ENCODE measurements at regions not wholly inside any gene's neighbourhood (a gene's known extent, or its start where the extent isn't known, plus 50 kb on each side); places are given as distances from the start of the nearest gene placed in this dataset.

DNA sequence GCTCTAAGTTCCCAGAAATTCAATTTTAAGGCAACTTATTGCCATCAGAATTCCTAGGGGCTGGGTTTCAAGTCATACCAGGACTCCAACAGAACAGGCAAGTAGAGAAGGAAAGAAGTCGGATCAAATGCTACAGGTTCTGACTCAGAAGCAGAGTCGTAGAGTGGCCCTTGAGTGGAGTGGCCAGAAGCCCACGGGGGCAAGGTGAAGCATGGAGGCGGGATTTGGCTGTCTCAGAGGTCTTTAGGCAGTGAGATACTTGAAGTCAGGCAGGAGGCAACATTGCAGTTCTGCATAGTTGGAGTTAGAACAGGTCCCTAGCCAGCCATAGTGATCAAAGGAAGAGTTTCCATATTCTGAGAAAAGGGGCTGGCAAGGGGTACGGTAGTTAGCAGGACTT lies 111.6 kb downstream of the NHLRC3 start:
- no peak for DNase-seq (ENCODE audit: low read depth)
- H3K4me3 ChIP-seq (ENCODE audit: low read depth, low read length) = no peak overlapping the region
- TF ChIP-seq, protein P1, sequence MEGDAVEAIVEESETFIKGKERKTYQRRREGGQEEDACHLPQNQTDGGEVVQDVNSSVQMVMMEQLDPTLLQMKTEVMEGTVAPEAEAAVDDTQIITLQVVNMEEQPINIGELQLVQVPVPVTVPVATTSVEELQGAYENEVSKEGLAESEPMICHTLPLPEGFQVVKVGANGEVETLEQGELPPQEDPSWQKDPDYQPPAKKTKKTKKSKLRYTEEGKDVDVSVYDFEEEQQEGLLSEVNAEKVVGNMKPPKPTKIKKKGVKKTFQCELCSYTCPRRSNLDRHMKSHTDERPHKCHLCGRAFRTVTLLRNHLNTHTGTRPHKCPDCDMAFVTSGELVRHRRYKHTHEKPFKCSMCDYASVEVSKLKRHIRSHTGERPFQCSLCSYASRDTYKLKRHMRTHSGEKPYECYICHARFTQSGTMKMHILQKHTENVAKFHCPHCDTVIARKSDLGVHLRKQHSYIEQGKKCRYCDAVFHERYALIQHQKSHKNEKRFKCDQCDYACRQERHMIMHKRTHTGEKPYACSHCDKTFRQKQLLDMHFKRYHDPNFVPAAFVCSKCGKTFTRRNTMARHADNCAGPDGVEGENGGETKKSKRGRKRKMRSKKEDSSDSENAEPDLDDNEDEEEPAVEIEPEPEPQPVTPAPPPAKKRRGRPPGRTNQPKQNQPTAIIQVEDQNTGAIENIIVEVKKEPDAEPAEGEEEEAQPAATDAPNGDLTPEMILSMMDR (IDR thresholded peaks at IDR 0.05; ENCODE audit: insufficient read depth, low read length) = no peak

- TF ChIP-seq, protein P1 (IDR thresholded peaks at IDR 0.05; ENCODE audit: insufficient read depth, low read length) = no peak
- DNase-seq (ENCODE audit: low read depth) = no peak
- no peak overlapping the region for H3K4me3 ChIP-seq (ENCODE audit: low read depth, low read length)
These were observed 115.8 kb downstream of the NHLRC3 start for GRCh38 chr13:39154041-39154440.

GRCh38 chr13:39159393-39159792 lies 121.1 kb downstream of the NHLRC3 start:
- TF ChIP-seq, protein P1 (IDR thresholded peaks at IDR 0.05; ENCODE audit: insufficient read depth, low read length) = no peak
- DNase-seq (ENCODE audit: low read depth) = no peak
- no peak overlapping the region for H3K4me3 ChIP-seq (ENCODE audit: low read depth, low read length)

- TF ChIP-seq, protein P1 (IDR thresholded peaks at IDR 0.05; ENCODE audit: insufficient read depth, low read length) = no peak
- DNase-seq (ENCODE audit: low read depth) = no peak
- no peak overlapping the region for H3K4me3 ChIP-seq (ENCODE audit: low read depth, low read length)
These were observed 121.7 kb downstream of the NHLRC3 start for GRCh38 chr13:39159846-39160370.

GRCh38 chr13:39167018-39167417 lies 128.8 kb downstream of the NHLRC3 start:
- TF ChIP-seq, protein P1 (IDR thresholded peaks at IDR 0.05; ENCODE audit: insufficient read depth, low read length) = no peak
- no peak overlapping the region for H3K4me3 ChIP-seq (ENCODE audit: low read depth, low read length)
- DNase-seq (ENCODE audit: low read depth) = no peak

DNA sequence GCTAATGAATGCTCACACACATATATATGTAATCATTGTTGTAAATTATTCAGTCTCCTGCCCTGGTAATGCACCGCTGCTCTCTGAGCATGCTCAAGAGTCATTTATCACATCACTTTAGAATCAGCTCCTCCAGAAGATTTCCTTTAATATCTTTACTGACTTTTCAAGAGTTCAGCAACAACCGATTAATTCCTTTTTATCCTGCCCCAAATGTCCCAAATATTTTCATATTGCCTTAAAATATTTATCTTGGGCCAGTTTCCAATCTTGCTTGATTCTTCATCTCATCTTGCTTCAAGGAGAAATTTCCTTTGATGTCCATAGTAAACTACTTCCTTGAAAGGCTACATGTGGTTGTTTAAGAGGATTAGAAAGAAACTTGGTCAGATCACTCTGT lies 132.5 kb downstream of the NHLRC3 start:
- DNase-seq (ENCODE audit: low read depth) = no peak
- no peak overlapping the region for H3K4me3 ChIP-seq (ENCODE audit: low read depth, low read length)
- TF ChIP-seq, protein P1 (IDR thresholded peaks at IDR 0.05; ENCODE audit: insufficient read depth, low read length) = no peak

DNA sequence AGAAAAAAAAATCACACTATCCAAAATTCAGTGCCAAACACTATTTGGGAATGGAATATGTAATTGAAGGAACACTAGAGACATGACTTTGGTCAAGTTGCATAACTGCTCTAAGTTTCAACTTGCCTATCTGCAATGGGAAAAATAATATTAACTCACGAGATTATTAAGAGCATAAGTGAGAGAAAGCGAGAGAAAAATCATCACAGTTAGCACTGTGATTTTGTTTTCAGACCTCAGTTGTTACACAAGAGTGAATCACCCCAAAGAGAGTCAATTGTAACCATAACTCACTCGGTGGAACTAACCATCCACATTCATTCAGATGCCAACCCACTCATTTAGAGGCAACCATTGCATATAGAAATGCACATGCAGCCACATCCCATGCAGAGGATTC lies 147.1 kb downstream of the NHLRC3 start:
- TF ChIP-seq, protein P1 (IDR thresholded peaks at IDR 0.05; ENCODE audit: insufficient read depth, low read length) = no peak
- H3K4me3 ChIP-seq (ENCODE audit: low read depth, low read length) = no peak overlapping the region
- no peak for DNase-seq (ENCODE audit: low read depth)

All from fibroblast of the aortic adventitia (primary cell).